Muscle of back (tissue), 3 donors: ENCODE measurements at regions not wholly inside any gene's neighbourhood (a gene's known extent, or its start where the extent isn't known, plus 50 kb on each side); places are given as distances from the start of the nearest gene placed in this dataset.
A peak's percentile ranks its signal among the peaks of the same experiment; 100 is the strongest.
"Not testable (repeated sequence)": the region's sequence is repeated elsewhere in the genome, so short reads cannot be mapped to it uniquely, and the experiment has no call there.

Experiments
- DNase-seq, 3 donors: peaks; one replicate each; pipeline versions ENCODE4 v3.0.0 to v3.0.0-alpha.2; 2013

GRCh38 chr11:82216927-82217570 is 516.6 kb downstream of the FAM181B start:
- no peak for DNase-seq

GRCh38 chr11:82210011-82210410 is 523.7 kb downstream of the FAM181B start:
- no peak for DNase-seq

GRCh38 chr11:82195283-82195682 is 538.4 kb downstream of the FAM181B start:
- peak in 1 of 3 donors; percentile 4 for DNase-seq

GRCh38 chr11:82194521-82194920 is 539.1 kb downstream of the FAM181B start:
- DNase-seq, result no peak

- DNase-seq, result peak; percentile 1 to 2 (median 2)
These were observed 542.0 kb downstream of the FAM181B start for GRCh38 chr11:82191695-82192094.

- DNase-seq, result no peak
These were observed 547.7 kb downstream of the FAM181B start for GRCh38 chr11:82185925-82186324.

GRCh38 chr11:82184966-82185365 is 548.7 kb downstream of the FAM181B start:
- no peak for DNase-seq

GRCh38 chr11:82183346-82183745 is 550.3 kb downstream of the FAM181B start:
- DNase-seq, result no peak

- DNase-seq, result not testable (repeated sequence)
These were observed 551.0 kb downstream of the FAM181B start for GRCh38 chr11:82182697-82183096.

GRCh38 chr11:82181796-82182195 is 551.9 kb downstream of the FAM181B start:
- DNase-seq, result not testable (repeated sequence)

GRCh38 chr11:82176945-82177344 is 556.7 kb downstream of the FAM181B start:
- DNase-seq, result no peak

GRCh38 chr11:82176365-82176764 is 557.3 kb downstream of the FAM181B start:
- DNase-seq, result no peak

GRCh38 chr11:82174610-82175009 is 559.1 kb downstream of the FAM181B start:
- no peak for DNase-seq

- DNase-seq, result no peak
These were observed 586.9 kb downstream of the FAM181B start for GRCh38 chr11:82146789-82147188.

- no peak for DNase-seq
These were observed 614.7 kb downstream of the FAM181B start for GRCh38 chr11:82118946-82119345.

GRCh38 chr11:82117362-82117761 is 616.3 kb downstream of the FAM181B start:
- no peak for DNase-seq

GRCh38 chr11:82105331-82105998 is 628.2 kb downstream of the FAM181B start:
- DNase-seq, result no peak

GRCh38 chr11:82092904-82093303 is 640.8 kb downstream of the FAM181B start:
- DNase-seq, result no peak

- no peak for DNase-seq
These were observed 644.2 kb downstream of the FAM181B start for GRCh38 chr11:82089426-82089825.

GRCh38 chr11:82085493-82085892 is 648.2 kb downstream of the FAM181B start:
- DNase-seq, result no peak

GRCh38 chr11:82082976-82083375 is 650.7 kb downstream of the FAM181B start:
- peak in 2 of 3 donors; percentile 27 to 30 for DNase-seq

GRCh38 chr11:82080160-82080559 is 653.5 kb downstream of the FAM181B start:
- peak in 1 of 3 donors; percentile 37 for DNase-seq

GRCh38 chr11:82076126-82076525 is 657.5 kb downstream of the FAM181B start:
- no peak for DNase-seq

GRCh38 chr11:82059505-82059904 is 674.2 kb downstream of the FAM181B start:
- DNase-seq, result no peak
